Natural killer cell treated with Interleukin-12 subunit alpha and Interleukin-12 subunit beta and Interleukin-15 and Interleukin-18, amount 100 ng/mL, for 72 hours (primary cell): ENCODE measurements at regions not wholly inside any gene's neighbourhood (a gene's known extent, or its start where the extent isn't known, plus 50 kb on each side); places are given as distances from the start of the nearest gene placed in this dataset.

ENCODE experiments used
- ATAC-seq, 2 donors: fragments of 150-1000 bp; cut with Tn5 transposase in 1 of 2; sonication (Bioruptor Pico), chemical (Tn5 transposase) in 1 of 2; 2 replicates each; pipeline ENCODE4 v1.10.0; 2021
- DNase-seq: peaks from one replicate; pipeline ENCODE4 v3.0.0; 2022; ENCODE audit warnings: low spot score
- H3K27ac Mint-ChIP-seq, 2 donors: 1 replicate in 1 of 2; 2 replicates in 1 of 2; pipeline ENCODE4 v1.8.0; 2022; ENCODE audit warnings: mixed read lengths in 2 of 2, mild to moderate bottlenecking in 1 of 2, moderate library complexity in 1 of 2
- H3K27me3 Mint-ChIP-seq, 2 donors: 1 replicate in 1 of 2; 2 replicates in 1 of 2; pipeline ENCODE4 v1.8.0; 2022; ENCODE audit warnings: mixed read lengths in 2 of 2
- H3K36me3 Mint-ChIP-seq: one replicate; pipeline ENCODE4 v1.8.0; 2022; ENCODE audit warnings: mixed read lengths
- H3K4me1 Mint-ChIP-seq, 2 donors: 1 replicate in 1 of 2; 2 replicates in 1 of 2; pipeline ENCODE4 v1.8.0; 2022; ENCODE audit warnings: low read depth in 2 of 2, mixed read lengths in 2 of 2, mild to moderate bottlenecking in 1 of 2
- H3K4me3 Mint-ChIP-seq: one replicate; pipeline ENCODE4 v1.8.0; 2022; ENCODE audit warnings: mixed read lengths
- H3K9me3 Mint-ChIP-seq: 2 replicates; pipeline ENCODE4 v1.8.0; 2022; ENCODE audit warnings: mixed read lengths

- Mint-ChIP-seq H3K9me3 (peaks cover 3% of the 10 kb centered on the region), H3K4me3 (no peak overlapping the region), H3K27me3 (no peaks in the 10 kb centered on the region), H3K36me3 (no peaks in the 10 kb centered on the region), H3K27ac (no peak overlapping the region), H3K4me1 (no peaks in the 10 kb centered on the region)
- DNase-seq (no peak), ATAC-seq (no peak)
Observed at GRCh38 chr1:213828867-213829266, 158.9 kb upstream of the PROX1 start.

- H3K9me3 Mint-ChIP-seq, result peaks cover 3% of the 10 kb centered on the region
- H3K27me3 Mint-ChIP-seq, result no peaks in the 10 kb centered on the region
- no peaks in the 10 kb centered on the region for H3K36me3 Mint-ChIP-seq
- ATAC-seq, result no peak
- no peak overlapping the region for H3K4me3 Mint-ChIP-seq
- no peak for DNase-seq
- no peak overlapping the region for H3K27ac Mint-ChIP-seq
- no peaks in the 10 kb centered on the region for H3K4me1 Mint-ChIP-seq
Observed at GRCh38 chr1:213829780-213830179, 158.0 kb upstream of the PROX1 start.

- Mint-ChIP-seq H3K27ac (no peak overlapping the region), H3K4me1 (no peaks in the 10 kb centered on the region), H3K9me3 (peaks cover 3% of the 10 kb centered on the region), H3K36me3 (no peaks in the 10 kb centered on the region), H3K4me3 (no peak overlapping the region), H3K27me3 (no peaks in the 10 kb centered on the region)
- ATAC-seq, result no peak
- DNase-seq, result no peak
Observed at GRCh38 chr1:213830371-213830770, 157.4 kb upstream of the PROX1 start.

GRCh38 chr1:213840575-213840974 is 147.2 kb upstream of the PROX1 start:
- Mint-ChIP-seq H3K4me3 (no peak overlapping the region), H3K27me3 (peaks cover 2 to 8% of the 10 kb centered on the region in 2 donors), H3K4me1 (no peaks in the 10 kb centered on the region), H3K27ac (no peak overlapping the region), H3K9me3 (peaks cover 5% of the 10 kb centered on the region), H3K36me3 (no peaks in the 10 kb centered on the region)
- no peak for ATAC-seq
- DNase-seq, result no peak

GRCh38 chr1:213844632-213845031 is 143.1 kb upstream of the PROX1 start:
- Mint-ChIP-seq H3K4me1 (no peaks in the 10 kb centered on the region), H3K27me3 (peaks cover 2 to 8% of the 10 kb centered on the region in 2 donors), H3K27ac (no peak overlapping the region), H3K36me3 (no peaks in the 10 kb centered on the region), H3K9me3 (peaks cover 5% of the 10 kb centered on the region), H3K4me3 (no peak overlapping the region)
- ATAC-seq, result no peak
- no peak for DNase-seq

- H3K36me3 Mint-ChIP-seq, result no peaks in the 10 kb centered on the region
- H3K27me3 Mint-ChIP-seq, result peaks cover 0 to 2% of the 10 kb centered on the region in 2 donors
- no peaks in the 10 kb centered on the region for H3K4me1 Mint-ChIP-seq
- DNase-seq (no peak), ATAC-seq (no peak)
- H3K4me3 Mint-ChIP-seq, result no peak overlapping the region
- no peak overlapping the region for H3K27ac Mint-ChIP-seq
- H3K9me3 Mint-ChIP-seq, result no peaks in the 10 kb centered on the region
Observed at GRCh38 chr1:213852107-213852506, 135.7 kb upstream of the PROX1 start.

- H3K27ac Mint-ChIP-seq, result no peak overlapping the region
- ATAC-seq (no peak), DNase-seq (no peak)
- H3K4me1 Mint-ChIP-seq, result no peaks in the 10 kb centered on the region
- H3K36me3 Mint-ChIP-seq, result no peaks in the 10 kb centered on the region
- H3K4me3 Mint-ChIP-seq, result no peak overlapping the region
- no peaks in the 10 kb centered on the region for H3K9me3 Mint-ChIP-seq
- peaks cover 0 to 2% of the 10 kb centered on the region in 2 donors for H3K27me3 Mint-ChIP-seq
Observed at GRCh38 chr1:213858581-213858980, 129.2 kb upstream of the PROX1 start.

- no peaks in the 10 kb centered on the region for H3K36me3 Mint-ChIP-seq
- H3K4me1 Mint-ChIP-seq, result no peaks in the 10 kb centered on the region
- H3K9me3 Mint-ChIP-seq, result no peaks in the 10 kb centered on the region
- ATAC-seq, result no peak
- DNase-seq, result no peak
- H3K27ac Mint-ChIP-seq, result no peak overlapping the region
- no peak overlapping the region for H3K4me3 Mint-ChIP-seq
- H3K27me3 Mint-ChIP-seq, result no peaks in the 10 kb centered on the region
Observed at GRCh38 chr1:213861841-213862240, 125.9 kb upstream of the PROX1 start.

- ATAC-seq (no peak), DNase-seq (no peak)
- H3K4me1 Mint-ChIP-seq, result no peaks in the 10 kb centered on the region
- H3K27ac Mint-ChIP-seq, result no peak overlapping the region
- no peaks in the 10 kb centered on the region for H3K9me3 Mint-ChIP-seq
- H3K4me3 Mint-ChIP-seq, result no peak overlapping the region
- H3K36me3 Mint-ChIP-seq, result no peaks in the 10 kb centered on the region
- H3K27me3 Mint-ChIP-seq, result no peaks in the 10 kb centered on the region
Observed at GRCh38 chr1:213864091-213864490, 123.7 kb upstream of the PROX1 start.

GRCh38 chr1:213868482-213868881 is 119.3 kb upstream of the PROX1 start:
- no peaks in the 10 kb centered on the region for H3K27me3 Mint-ChIP-seq
- no peaks in the 10 kb centered on the region for H3K36me3 Mint-ChIP-seq
- H3K27ac Mint-ChIP-seq, result no peak overlapping the region
- peaks cover 4% of the 10 kb centered on the region for H3K9me3 Mint-ChIP-seq
- DNase-seq (no peak), ATAC-seq (no peak)
- no peaks in the 10 kb centered on the region for H3K4me1 Mint-ChIP-seq
- H3K4me3 Mint-ChIP-seq, result no peak overlapping the region

GRCh38 chr1:213871179-213871578 is 116.6 kb upstream of the PROX1 start:
- no peak for ATAC-seq
- Mint-ChIP-seq H3K27me3 (no peaks in the 10 kb centered on the region), H3K27ac (no peak overlapping the region), H3K36me3 (no peaks in the 10 kb centered on the region), H3K4me1 (no peaks in the 10 kb centered on the region), H3K9me3 (peaks cover 4% of the 10 kb centered on the region), H3K4me3 (no peak overlapping the region)
- DNase-seq, result no peak

GRCh38 chr1:213874789-213875188 is 113.0 kb upstream of the PROX1 start:
- no peak for ATAC-seq
- no peak for DNase-seq
- H3K27ac Mint-ChIP-seq, result no peak overlapping the region
- H3K4me3 Mint-ChIP-seq, result no peak overlapping the region
- H3K27me3 Mint-ChIP-seq, result peaks cover 0 to 5% of the 10 kb centered on the region in 2 donors
- H3K36me3 Mint-ChIP-seq, result no peaks in the 10 kb centered on the region
- H3K4me1 Mint-ChIP-seq, result no peaks in the 10 kb centered on the region
- H3K9me3 Mint-ChIP-seq, result peaks cover 3% of the 10 kb centered on the region

- Mint-ChIP-seq H3K4me3 (no peak overlapping the region), H3K4me1 (no peaks in the 10 kb centered on the region), H3K27me3 (peaks cover 0 to 5% of the 10 kb centered on the region in 2 donors), H3K36me3 (no peaks in the 10 kb centered on the region), H3K9me3 (no peaks in the 10 kb centered on the region), H3K27ac (no peak overlapping the region)
- ATAC-seq, result no peak
- no peak for DNase-seq
Observed at GRCh38 chr1:213876531-213876930, 111.2 kb upstream of the PROX1 start.

GRCh38 chr1:213883618-213884017 is 104.2 kb upstream of the PROX1 start:
- H3K9me3 Mint-ChIP-seq, result no peaks in the 10 kb centered on the region

GRCh38 chr1:213884402-213884801 is 103.4 kb upstream of the PROX1 start:
- no peak overlapping the region for H3K27ac Mint-ChIP-seq
- H3K9me3 Mint-ChIP-seq, result no peaks in the 10 kb centered on the region
- no peak overlapping the region for H3K4me3 Mint-ChIP-seq
- no peaks in the 10 kb centered on the region for H3K27me3 Mint-ChIP-seq
- no peak for ATAC-seq
- H3K36me3 Mint-ChIP-seq, result no peaks in the 10 kb centered on the region
- no peaks in the 10 kb centered on the region for H3K4me1 Mint-ChIP-seq
- no peak for DNase-seq

More at GRCh38 chr1:213883618-213884017, 104.2 kb upstream of the PROX1 start:
- H3K4me3 Mint-ChIP-seq, result no peak overlapping the region
- ATAC-seq, result no peak
- no peak overlapping the region for H3K27ac Mint-ChIP-seq
- H3K36me3 Mint-ChIP-seq, result no peaks in the 10 kb centered on the region
- no peaks in the 10 kb centered on the region for H3K4me1 Mint-ChIP-seq
- H3K27me3 Mint-ChIP-seq, result no peaks in the 10 kb centered on the region
- no peak for DNase-seq
